LNCAP (cell line): ENCODE measurements at regions not wholly inside any gene's neighbourhood (a gene's known extent, or its start where the extent isn't known, plus 50 kb on each side); places are given as distances from the start of the nearest gene placed in this dataset.

ENCODE experiments used
- TF ChIP-seq, protein P1 (sequence below): fragments of 450-650 bp; IDR thresholded peaks from 2 replicates; pipeline ENCODE4 v1.5.1; 2017; ENCODE audit warnings: mild to moderate bottlenecking

DNA sequence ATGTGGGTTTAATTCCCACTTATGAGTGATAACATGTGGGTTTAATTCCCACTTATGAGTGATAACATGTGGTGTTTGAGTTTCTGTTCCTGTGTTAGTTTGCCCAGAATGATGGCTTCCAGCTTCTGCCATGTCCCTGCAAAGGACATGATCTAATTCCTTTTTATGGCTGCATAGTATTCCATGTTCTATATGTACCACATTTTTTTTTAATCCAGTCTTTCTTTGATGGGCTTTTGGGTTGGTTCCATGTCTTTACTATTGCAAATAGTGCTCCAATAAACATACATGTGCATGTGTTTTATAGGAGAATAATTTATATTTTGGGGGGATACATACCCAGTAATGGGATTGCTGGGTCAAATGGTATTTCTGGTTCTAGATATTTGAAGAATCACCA lies 317.8 kb downstream of the MMUT start:
- TF ChIP-seq, protein P1, sequence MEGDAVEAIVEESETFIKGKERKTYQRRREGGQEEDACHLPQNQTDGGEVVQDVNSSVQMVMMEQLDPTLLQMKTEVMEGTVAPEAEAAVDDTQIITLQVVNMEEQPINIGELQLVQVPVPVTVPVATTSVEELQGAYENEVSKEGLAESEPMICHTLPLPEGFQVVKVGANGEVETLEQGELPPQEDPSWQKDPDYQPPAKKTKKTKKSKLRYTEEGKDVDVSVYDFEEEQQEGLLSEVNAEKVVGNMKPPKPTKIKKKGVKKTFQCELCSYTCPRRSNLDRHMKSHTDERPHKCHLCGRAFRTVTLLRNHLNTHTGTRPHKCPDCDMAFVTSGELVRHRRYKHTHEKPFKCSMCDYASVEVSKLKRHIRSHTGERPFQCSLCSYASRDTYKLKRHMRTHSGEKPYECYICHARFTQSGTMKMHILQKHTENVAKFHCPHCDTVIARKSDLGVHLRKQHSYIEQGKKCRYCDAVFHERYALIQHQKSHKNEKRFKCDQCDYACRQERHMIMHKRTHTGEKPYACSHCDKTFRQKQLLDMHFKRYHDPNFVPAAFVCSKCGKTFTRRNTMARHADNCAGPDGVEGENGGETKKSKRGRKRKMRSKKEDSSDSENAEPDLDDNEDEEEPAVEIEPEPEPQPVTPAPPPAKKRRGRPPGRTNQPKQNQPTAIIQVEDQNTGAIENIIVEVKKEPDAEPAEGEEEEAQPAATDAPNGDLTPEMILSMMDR: no peak

- TF ChIP-seq, protein P1: no peak
Measured at GRCh38 chr6:49142421-49143151, 320.5 kb downstream of the MMUT start.

DNA sequence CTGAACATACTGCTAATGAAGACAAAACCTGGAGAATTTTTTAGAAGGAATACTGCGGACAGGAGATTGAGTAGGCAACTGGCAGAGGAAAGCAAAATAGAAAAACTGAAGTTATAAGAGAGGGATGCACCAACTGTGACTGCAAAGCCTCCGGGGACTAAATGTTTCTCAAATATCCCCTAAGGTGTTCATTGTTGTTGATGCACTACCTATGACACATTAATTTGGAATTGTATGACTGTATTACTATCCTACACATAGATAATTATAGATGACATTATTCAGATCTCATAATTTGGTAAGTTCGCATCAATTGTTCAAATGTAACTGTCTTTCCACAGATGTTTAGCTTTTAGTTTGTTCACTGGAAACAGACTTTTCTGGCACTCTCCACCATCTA lies 341.1 kb downstream of the MMUT start:
- TF ChIP-seq, protein P1: no peak

- TF ChIP-seq, protein P1: no peak
Measured at GRCh38 chr6:49118478-49118877, 344.6 kb downstream of the MMUT start.

DNA sequence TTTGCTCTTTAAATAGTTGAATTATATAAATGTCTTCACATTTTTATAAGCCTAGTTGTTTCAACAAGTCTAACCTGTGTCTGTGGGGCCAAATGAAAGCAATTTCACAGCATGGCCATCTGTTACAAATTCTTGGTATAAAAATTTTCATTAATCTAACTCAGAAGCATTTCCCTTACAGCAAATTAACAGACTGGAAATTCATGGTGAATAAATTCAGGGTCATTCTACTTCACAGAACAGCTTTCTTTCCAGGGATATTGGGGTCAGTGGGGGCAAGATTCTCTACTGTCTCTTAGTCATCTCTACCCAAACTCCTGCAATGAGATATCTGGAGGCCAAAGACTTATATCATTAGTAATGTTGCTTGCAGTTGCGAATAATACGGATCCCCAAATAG lies 352.1 kb downstream of the MMUT start:
- TF ChIP-seq, protein P1: no peak

DNA sequence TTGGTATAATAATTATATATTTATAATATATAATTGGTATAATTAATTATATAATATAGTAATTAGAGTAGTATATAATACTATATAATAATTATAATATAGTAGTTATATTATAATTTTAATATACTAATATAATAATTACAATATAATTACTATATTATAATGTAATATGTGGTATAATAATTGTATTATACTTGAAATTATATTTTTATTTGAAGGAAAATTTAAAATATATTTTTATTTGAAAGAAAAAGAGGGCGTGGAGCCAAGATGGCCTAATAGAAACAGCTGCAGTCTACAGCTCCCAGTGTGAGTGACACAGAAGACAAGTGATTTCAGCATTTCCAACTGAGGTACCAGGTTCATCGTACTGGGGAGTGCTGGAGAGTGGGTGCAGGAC lies 365.9 kb downstream of the MMUT start:
- TF ChIP-seq, protein P1: no peak

DNA sequence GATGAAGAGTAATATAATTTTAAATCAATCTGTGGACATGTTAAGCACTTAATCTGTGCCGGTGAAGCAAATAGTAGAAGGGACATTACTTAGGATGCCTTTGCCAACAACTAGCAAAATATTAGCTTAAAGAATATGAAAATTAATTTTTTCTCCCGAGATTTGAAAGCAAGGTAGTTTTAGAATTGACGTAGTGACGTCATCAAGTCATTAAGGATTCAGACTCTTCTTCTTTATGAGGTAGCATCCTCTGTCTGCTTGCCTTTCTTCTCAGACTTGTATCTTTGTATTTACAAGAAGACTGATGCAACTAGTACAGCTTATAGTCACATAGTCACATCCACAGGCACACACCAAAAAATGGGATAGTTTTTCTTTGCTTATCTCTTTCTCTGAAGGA lies 374.4 kb downstream of the MMUT start:
- TF ChIP-seq, protein P1: no peak

- TF ChIP-seq, protein P1: no peak
Measured at GRCh38 chr6:49087369-49087768, 375.7 kb downstream of the MMUT start.
